ENCODE measurements at regions not wholly inside any gene's neighbourhood (a gene's known extent, or its start where the extent isn't known, plus 50 kb on each side); places are given as distances from the start of the nearest gene placed in this dataset.

- Mint-ChIP-seq H3K9me3 (ENCODE audit: low read depth) (peaks cover 3% of the 10 kb centered on the region), H3K27ac (no peak overlapping the region), H3K4me3 (ENCODE audit: low read depth) (no peak overlapping the region), H3K4me1 (ENCODE audit: low read depth) (no peaks in the 10 kb centered on the region), H3K36me3 (ENCODE audit: insufficient read depth) (no peaks in the 10 kb centered on the region), H3K27me3 (no peaks in the 10 kb centered on the region)
- no peak for DNase-seq (ENCODE audit: low spot score, unreplicated experiment)
- no peak for TF ChIP-seq CTCF (IDR thresholded peaks at IDR 0.05; ENCODE audit: unreplicated experiment)
These were observed 609.0 kb downstream of the EDEM1 start for GRCh38 chr3:5796541-5796940.

DNA sequence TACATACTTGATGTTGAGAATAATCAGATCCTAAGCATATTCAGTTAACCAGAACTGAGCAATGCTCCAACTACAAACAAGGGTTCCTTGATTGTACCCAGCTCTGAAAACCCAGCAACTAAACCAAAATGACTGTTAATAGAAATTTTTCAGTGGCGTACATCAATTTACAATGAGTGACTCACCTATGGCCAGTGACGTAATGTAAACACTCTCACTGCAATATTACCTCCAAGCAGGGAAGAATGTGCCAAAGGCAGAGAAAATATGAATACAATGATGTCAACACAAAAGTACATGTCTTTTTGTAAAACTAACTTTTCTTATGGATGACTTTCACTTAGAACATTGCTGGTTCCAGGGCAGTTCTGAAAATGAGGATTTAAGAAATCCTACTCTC is 611.3 kb downstream of the EDEM1 start:
- H3K27me3 Mint-ChIP-seq, result no peaks in the 10 kb centered on the region
- no peak for TF ChIP-seq CTCF (IDR thresholded peaks at IDR 0.05; ENCODE audit: unreplicated experiment)
- H3K9me3 Mint-ChIP-seq (ENCODE audit: low read depth), result peaks cover 3% of the 10 kb centered on the region
- DNase-seq (ENCODE audit: low spot score, unreplicated experiment), result no peak
- H3K36me3 Mint-ChIP-seq (ENCODE audit: insufficient read depth), result no peaks in the 10 kb centered on the region
- H3K4me3 Mint-ChIP-seq (ENCODE audit: low read depth), result no peak overlapping the region
- H3K4me1 Mint-ChIP-seq (ENCODE audit: low read depth), result no peaks in the 10 kb centered on the region
- no peak overlapping the region for H3K27ac Mint-ChIP-seq

- no peak for DNase-seq (ENCODE audit: low spot score, unreplicated experiment)
- no peaks in the 10 kb centered on the region for H3K36me3 Mint-ChIP-seq (ENCODE audit: insufficient read depth)
- H3K9me3 Mint-ChIP-seq (ENCODE audit: low read depth), result peaks cover 1% of the 10 kb centered on the region
- H3K27me3 Mint-ChIP-seq, result no peaks in the 10 kb centered on the region
- no peaks in the 10 kb centered on the region for H3K4me1 Mint-ChIP-seq (ENCODE audit: low read depth)
- no peak overlapping the region for H3K4me3 Mint-ChIP-seq (ENCODE audit: low read depth)
- H3K27ac Mint-ChIP-seq, result no peak overlapping the region
- TF ChIP-seq CTCF (IDR thresholded peaks at IDR 0.05; ENCODE audit: unreplicated experiment), result no peak
These were observed 611.9 kb downstream of the EDEM1 start for GRCh38 chr3:5799398-5799797.

DNA sequence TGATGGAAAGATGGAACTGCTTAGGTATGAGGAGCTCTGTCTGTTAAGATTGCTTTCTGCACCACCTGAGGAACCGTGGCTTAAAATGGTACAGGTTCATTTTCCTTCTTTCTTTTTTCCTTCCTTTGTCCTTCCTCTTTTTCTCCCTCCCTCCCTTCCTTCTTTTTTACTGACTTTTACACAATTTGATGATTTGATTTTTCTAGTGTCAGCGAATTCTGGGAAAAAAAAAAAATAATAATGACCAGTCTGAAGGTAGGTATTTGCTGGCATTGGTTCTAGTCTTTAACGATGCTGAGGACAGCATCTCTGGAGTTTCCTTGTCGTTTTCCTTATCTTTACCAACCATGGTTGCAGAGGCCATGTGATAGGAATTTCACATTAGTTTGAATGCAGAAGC is 613.5 kb downstream of the EDEM1 start:
- Mint-ChIP-seq H3K4me1 (ENCODE audit: low read depth) (no peaks in the 10 kb centered on the region), H3K36me3 (ENCODE audit: insufficient read depth) (no peaks in the 10 kb centered on the region), H3K4me3 (ENCODE audit: low read depth) (no peak overlapping the region), H3K9me3 (ENCODE audit: low read depth) (no peaks in the 10 kb centered on the region), H3K27ac (no peak overlapping the region), H3K27me3 (no peaks in the 10 kb centered on the region)
- TF ChIP-seq CTCF (IDR thresholded peaks at IDR 0.05; ENCODE audit: unreplicated experiment), result no peak
- DNase-seq (ENCODE audit: low spot score, unreplicated experiment), result no peak

GRCh38 chr3:5806192-5806591 is 618.7 kb downstream of the EDEM1 start:
- H3K9me3 Mint-ChIP-seq (ENCODE audit: low read depth), result no peaks in the 10 kb centered on the region
- peaks cover 3% of the 10 kb centered on the region for H3K4me1 Mint-ChIP-seq (ENCODE audit: low read depth)
- no peak for DNase-seq (ENCODE audit: low spot score, unreplicated experiment)
- peaks cover 4% of the 10 kb centered on the region for H3K27me3 Mint-ChIP-seq
- no peak overlapping the region for H3K27ac Mint-ChIP-seq
- no peaks in the 10 kb centered on the region for H3K36me3 Mint-ChIP-seq (ENCODE audit: insufficient read depth)
- no peak overlapping the region for H3K4me3 Mint-ChIP-seq (ENCODE audit: low read depth)
- TF ChIP-seq CTCF (IDR thresholded peaks at IDR 0.05; ENCODE audit: unreplicated experiment), result peak; percentile 59
